GM19372 (cell line): ENCODE measurements at regions not wholly inside any gene's neighbourhood (a gene's known extent, or its start where the extent isn't known, plus 50 kb on each side); places are given as distances from the start of the nearest gene placed in this dataset.

Experiments
- ATAC-seq: cut with Tn5 transposase; IDR thresholded peaks from one replicate; pipeline ENCODE4 v1.9.1; 2021; ENCODE audit warnings: mild to moderate bottlenecking, low read depth, moderate library complexity; ENCODE audit not compliant: unreplicated experiment

DNA sequence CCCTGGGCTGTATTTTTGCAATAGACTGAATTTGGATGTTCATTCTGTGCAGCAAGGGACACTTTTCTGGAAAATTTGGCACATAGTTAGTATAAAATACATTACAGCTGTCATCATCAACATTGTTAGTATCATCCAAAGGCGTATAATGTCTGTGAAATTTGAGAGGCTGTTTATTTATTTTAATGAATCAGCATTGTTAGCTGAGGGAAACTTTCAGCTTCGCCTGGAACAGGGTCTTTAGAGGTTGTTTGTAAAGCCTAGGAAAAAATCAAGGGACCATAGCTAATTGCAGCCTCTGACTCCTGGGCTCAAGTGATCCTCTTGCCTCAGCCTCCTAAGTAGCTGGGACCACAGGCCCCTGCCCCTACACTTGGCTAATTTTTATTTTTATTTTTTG, 106.8 kb upstream of the USP24 start:
- no peak for ATAC-seq

DNA sequence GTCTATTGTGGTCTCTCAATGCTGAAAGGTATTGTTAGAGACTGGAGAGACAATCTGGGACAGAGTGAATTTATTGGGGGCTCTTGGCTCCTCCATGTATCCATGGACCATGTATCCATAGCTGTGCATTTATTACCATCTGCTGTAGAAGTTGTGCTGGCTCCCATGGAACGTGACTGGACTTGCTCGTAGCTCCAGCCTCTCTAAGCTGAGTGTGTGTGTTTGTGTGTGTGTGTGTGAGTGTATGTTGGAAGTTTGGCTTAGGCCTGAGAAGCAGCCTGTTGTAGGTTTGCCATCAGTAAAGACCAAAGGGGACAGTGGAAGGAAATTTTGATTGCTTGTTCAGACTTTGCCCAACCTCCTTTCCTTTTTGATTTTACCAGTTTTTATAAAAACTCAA, 105.7 kb upstream of the USP24 start:
- ATAC-seq: no peak

DNA sequence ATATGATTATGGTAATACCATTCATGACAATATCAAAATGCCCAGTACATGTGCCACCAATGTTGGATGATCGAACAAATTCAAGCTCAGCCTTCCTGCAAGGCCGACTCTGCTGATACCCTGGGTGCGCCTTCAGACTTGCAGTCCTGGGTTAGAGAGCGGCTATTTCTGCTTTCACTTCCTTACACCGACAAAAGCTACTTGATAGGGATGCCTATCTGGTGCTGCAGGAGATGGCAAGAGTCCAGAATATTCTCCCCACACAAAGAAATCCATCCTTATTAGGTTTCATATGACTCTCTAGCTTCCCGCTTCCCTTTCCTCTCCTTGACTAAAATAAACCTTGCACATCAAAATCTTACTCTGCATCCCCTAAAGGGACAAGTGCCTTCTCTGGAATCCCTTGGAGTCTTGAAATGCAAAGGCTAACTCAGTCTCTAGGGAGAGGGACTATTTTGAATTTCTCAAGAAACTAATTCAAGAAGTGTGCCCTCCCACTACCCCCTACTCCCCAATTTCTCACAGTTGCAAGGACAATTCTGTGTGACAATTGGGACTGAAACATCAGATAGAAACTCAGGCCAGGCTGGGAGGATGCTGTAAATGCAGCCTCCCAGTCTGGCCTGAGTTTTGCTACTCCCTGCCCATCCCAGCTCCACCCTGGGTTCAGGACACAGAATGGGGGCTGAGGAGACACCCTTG, 103.1 kb upstream of the USP24 start:
- no peak for ATAC-seq

DNA sequence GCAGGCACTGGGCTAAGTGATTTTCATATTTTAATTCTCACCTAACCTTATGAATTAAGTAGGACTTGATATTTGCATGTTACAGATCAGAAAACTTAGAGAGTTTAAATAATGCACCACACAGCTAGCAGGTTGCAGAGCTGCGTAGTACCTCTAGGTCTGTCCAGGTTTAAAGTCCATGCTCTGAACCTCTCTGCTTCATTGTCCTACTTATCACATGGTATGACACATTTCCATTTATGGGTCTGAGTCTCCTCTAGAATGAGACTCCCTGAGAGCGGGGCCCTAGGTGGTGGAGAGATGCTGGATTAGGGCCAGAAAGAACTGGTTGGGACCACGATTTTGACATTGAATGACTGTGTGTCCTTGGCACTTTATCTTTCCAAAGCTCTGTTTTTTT, 102.5 kb upstream of the USP24 start:
- no peak for ATAC-seq

DNA sequence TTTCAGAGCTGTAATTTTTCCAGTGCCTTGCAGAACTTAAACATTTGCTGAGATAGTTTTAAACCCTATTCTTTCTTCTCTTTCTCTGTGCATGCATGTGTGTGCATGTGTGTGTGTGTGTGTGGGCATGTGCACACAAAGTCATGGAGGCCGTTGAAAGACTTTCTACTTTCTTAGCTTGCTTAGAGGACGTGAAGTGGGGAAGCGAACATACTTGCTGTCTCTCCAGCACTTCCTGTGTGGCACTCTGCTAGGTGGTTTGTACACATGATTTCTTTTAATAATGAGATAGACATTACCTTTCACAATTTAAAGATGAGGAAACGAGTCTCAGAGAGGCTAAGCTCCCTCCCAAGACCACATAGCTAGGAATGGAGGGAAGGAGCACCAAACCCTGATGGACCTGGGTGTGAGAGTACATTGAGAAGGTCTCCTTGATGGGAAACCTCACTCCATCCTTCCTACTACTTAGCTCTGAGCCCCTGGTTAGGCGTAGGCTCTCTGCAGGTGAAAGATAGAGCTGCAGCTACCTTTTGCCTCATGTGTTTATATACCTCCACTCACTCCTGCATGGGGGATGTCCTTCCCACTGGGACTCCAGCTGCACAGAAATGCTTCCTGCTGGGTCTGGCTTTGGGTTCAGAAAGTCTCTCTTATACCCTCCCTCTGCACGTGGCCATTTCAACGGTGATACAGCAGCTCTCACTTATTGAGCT, 101.9 kb upstream of the USP24 start:
- ATAC-seq: no peak

DNA sequence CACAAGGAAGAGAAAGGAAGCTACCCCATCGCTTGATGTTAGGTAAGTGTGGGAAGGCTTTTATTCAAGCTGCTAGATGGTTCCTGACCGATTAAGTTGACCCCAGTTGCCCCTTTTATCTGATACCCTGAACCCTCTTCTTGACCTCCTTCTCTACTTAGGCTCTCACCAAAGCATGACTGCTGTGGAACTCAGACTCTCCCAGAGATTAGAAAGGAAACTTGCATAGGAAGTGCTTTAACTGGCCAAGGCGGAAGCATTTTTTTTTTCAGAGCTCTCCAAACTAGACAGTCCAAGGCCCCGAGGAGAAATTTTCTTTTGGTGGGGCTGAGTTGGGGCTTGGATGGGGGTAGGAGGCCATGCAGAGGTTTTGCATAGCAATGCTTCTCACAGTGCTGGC, 101.3 kb upstream of the USP24 start:
- no peak for ATAC-seq

DNA sequence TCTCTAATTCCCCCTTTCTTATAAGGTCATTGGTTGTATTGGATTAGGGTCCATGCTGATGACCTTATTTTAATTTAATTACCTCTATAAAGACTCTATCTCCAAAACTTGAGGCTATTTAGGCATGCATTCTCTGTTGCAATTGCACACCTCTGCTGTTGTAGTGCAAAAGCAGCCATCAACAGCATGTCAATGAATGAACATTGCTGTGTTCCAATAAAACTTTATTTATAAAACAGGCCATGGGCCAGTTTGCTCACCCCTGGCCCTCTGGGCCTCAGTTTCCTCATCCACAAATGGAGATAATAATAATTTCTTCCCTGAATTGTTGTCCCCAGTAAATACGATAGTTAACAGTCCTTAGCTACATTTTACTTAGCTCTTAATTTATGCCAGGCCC, 100.4 kb upstream of the USP24 start:
- ATAC-seq: no peak

DNA sequence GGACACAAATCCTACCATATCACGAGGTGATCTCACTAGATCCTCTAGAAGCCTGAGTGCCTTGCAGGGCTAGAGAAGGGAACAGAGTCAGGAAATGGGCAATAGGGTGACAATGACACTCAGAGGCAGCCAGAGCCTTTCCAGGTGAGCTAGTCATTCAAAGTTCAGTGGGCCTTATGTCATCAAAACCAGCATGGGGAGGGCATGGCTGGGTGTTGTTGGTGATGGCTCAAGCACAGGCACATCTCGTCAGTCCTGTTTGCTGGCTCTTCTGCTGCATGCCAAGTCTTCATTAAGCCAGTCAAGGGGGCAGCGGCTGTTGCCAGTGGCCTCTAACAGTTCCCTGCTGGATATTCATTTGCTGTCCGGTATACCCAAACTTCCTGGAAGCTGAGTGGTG, 99.6 kb upstream of the USP24 start:
- no peak for ATAC-seq

DNA sequence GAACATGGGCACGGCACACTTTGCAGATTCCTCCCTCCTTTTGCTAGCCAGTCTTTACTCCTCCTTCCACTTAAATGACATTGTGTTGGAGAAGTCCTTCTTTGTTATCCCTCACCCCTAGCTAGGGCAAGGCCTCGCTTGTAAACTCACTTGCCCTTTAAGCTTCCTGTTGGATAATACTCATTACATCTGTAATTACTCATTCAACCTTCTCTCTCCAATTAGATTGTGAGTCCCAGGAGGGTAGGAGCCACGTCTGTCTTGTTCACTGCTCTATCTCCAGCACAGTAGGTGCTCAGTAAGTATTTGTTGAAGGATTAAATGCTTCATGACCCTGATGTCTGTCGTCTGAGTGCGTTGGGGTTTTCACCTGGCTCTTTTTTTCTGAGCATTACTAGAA, 98.7 kb upstream of the USP24 start:
- ATAC-seq: no peak

DNA sequence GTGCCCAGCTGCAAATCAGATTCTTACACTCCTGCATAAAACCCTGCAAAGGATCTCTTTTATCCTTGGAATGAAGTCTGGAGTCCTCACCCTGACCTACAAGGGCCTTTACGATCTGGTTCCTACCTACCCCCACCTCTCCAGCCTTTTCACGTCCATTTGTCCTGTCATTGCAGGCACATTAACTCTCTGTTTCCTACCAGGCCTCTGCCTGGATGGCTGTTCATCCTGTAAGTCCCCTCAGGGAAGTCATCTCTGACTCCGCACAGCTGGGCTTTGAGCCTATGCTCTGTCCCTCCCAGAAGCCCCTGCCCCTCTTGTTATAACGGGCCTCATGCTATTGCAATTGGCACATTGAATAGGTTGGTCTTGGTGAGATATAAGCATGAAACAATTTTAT, 96.8 kb upstream of the USP24 start:
- no peak for ATAC-seq

DNA sequence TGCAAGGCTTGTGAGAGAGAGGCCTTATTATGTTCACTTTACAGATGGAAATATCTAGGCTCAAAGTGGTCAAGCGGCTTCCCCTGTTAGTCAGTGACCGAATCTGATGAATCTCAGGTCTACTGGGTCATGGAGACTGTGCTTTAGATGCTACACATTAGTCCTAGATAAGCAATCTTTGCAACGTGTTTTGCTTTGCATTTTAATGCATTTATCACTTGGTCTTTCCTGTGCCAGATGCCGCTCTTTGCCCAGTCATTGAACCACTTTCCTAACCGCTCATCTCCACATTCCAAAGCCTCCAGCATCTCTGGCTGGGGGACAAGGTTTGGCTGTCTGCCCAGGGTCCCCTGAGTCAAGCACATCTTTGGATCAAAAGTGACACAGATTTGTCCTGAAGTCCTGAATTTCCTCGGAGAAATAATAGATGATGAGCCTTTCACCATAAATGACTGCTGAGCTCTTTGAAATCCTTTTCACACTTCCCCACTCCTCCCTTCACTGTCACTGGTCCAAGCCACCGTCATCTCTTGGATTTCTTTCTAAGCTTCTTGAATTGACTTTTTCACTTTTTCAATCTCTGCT, 96.0 kb upstream of the USP24 start:
- no peak for ATAC-seq

DNA sequence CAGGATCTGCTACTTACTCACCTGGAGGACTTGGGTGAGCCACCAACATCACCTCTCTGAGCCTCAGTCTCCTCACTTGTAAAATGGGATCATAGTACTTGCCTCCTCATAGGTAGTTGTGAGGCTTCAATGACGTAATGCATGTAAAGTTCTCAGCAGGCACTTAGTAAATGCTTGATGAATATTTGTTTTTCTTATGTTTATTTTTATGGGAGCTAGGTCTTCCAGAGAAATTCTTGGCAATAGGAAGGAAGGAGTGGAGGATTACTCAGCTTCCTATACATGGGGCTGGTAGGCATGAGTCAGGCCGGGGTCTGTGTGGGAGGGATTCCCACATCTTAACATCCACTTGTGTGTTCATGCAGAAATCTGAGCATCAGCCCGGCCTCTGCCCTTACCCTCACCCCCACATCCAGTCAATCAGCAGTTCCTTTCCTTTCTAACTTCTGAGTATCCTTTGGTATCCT, 95.4 kb upstream of the USP24 start:
- no peak for ATAC-seq

DNA sequence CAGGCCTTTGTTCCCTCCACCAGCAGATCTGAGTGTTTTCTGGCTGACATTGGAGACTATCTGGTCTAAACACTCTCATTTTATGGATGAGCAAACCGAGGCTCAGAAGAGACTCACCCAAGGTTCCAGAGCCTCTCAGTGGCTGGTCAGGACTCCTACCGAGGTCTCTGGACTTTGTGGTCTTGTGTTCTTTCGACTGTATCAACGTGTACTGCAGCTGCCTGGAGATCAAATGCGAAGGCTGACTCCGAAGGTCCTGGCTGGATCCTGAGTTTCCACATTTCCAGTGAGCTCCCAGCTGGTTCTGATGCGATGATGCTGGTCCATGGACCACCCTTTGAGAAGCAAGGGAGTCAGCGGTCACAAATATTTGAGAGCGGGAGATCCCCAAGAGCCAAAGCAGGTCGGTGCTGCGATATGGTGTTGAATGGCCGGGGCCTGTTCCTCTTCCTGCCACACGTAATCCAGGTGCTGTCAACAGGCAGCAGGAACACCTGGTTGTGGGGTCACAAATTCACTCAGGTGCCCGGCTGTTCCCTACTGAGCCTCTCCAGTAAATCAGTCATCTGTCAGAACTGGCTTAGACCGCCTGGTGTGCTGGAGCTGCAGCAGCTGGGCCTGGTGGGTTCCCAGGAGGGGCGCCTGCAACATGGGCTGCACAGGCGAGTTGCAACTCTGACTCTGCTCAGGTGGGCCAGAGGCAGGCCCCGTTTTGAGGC, 94.8 kb upstream of the USP24 start:
- ATAC-seq: no peak

DNA sequence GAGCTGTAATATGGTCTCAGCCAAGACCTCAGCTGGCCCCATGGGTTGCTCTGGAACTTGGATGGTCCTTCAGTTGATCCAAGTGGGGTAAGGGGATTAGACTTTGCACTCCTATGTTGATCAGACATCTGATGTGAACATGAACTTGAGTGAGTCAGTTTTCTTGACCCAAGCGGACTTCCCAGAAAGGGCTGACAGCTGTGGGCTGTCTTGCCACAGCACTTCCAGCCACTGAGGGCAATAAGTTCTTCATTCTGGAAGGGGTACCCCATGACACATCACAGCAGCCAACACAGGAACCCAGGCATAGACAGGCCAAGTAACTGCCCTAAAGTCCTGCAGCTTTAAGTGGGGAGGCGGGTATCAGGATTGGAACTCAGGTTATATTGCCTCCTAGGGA, 93.9 kb upstream of the USP24 start:
- no peak for ATAC-seq

DNA sequence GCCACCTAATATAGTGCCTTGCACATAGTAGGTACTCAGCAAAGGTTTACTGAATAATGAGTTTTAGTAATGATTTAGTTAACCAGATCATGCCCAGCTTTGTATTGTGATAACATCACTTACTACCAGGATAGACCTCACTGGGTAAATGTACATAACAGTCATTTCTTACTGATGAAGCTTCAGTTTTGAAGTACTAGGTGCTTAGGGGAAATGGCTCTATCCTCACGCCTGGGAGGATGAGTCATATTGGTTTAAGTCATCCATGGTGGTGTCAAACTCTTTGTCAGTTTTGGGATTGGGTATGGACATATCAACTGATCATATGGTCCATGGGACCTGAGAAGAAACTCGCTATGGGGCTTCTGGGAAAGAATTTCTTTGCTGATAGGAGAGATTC, 90.6 kb upstream of the USP24 start:
- ATAC-seq: no peak

DNA sequence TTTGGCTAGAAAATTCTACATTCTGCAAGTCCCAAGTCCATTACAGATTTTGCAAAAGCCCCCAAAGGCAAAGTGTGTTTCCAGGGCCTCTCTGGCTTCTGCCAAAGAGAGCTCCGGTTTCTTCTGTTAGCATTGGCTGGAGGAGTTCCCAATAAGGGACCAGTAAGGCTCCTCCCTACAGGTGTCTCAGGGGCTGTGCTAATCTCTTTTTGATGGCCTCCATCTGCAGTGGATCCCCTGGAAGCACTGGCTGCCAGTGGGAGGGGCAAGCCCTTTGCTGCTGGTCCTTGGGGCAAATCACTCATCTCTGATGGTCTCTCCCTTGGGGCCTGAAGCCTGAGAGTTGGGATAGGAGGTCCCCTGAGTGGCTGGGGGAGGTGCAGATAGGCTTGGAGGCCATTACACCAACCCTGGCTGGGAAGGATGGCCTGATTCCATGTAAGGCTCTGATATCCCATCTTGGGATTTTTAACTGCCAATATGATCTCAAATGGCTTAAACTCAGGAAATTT, 89.1 kb upstream of the USP24 start:
- no peak for ATAC-seq

DNA sequence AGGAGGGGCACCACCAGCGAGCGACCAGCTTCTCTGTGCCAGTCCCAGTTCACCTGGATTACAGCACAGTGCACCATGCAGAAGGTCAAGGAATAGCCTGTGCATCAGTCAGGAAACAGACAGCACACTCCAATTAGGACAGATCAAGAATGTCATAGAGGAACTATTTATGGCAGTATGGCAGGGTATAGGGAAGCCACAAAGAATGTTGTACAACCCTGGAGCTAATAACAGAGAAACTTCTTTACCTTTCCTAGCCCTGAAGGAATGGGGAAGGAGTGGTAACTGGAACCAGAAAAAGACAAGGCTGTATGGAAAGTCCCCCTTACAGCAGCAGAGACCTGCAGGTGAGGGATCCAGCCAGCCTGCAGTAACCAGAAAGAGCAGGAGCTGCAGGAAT, 87.8 kb upstream of the USP24 start:
- ATAC-seq: no peak

DNA sequence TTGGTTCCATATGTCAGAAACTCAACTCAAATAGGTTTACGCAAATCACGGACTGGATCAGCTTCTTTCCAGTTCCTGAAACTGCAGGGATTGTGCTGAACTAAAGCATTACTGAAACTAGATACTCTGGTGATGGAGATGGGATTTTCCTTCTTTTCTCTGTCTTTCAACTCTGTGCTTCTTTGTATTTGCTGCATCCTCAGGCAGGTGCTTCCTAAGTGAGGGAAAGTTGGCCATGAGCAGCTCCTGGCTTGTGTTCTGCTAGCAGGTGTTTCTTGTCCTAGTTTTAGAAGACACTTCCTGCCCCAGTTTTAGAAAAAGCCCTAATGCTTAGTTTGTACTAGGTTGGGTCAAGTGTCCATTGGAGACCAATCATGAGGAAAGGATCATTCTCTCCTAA, 86.7 kb upstream of the USP24 start:
- no peak for ATAC-seq

DNA sequence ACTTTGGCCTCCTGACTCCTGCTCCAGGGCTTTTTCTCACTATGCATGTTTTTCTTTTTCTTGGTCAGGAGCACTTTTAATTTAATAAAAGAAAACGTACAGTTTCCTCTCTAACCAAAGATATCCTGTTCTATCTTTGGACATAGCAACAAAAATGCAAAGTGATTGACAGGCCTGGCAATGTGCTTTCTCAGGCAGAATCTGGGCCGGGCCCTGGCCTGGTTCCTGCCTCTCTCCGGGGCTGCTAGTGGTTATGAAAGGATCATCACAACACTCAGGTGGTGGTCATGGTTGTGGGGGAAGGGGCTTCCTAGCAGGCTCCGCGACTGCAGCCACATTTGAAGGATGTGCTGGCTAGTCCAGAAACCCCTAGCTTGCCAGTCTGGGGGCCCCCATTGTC, 85.8 kb upstream of the USP24 start:
- ATAC-seq: no peak

DNA sequence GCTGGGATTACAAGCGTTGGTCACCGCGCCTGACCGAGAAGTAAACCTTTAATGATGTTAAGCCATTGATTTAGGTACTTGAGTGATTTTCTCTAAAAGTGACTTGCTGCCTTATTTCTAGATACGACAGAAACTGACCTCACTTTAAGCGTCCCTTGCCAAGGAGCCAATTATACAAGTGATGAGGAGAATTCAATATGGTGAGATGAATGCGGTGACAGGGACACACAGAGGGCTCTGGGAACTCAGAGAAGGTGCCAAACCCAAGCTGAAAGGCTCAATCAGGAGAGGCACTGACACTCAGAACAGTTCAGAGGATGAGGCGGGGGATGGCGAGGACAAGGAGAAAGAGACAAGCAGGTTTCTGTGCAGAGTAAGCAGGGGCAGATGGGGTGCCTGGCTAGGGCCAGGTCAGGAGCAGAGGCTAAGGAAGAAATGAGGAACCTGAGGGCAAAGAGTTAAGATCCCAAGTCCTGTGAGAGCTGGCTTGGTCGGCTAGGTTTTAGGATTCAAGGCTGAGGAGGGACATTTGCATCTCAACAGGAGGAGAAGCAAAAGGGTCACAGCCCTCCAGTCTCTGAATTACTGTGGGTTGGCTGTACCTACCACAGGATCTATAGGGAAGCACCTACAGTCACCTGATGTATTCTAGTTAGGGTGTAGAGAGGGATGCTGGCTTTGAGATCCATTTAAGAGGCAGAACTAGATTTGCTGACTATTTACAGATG, 83.2 kb upstream of the USP24 start:
- ATAC-seq: no peak
